ENCODE measurements at regions not wholly inside any gene's neighbourhood (a gene's known extent, or its start where the extent isn't known, plus 50 kb on each side); places are given as distances from the start of the nearest gene placed in this dataset.

GRCh38 chr2:51581636-51582267, 549.8 kb upstream of the NRXN1 start:
- Histone ChIP-seq H2AFZ (no peak overlapping the region), H3K4me1 (replicated peaks; ENCODE audit: insufficient read depth) (no peaks in the 10 kb centered on the region), H3K79me2 (ENCODE audit: low read depth) (no peaks in the 10 kb centered on the region), H3K27ac (no peak overlapping the region), H3K27me3 (ENCODE audit: insufficient read depth, low read depth) (no peaks in the 10 kb centered on the region), H3F3A (ENCODE audit: insufficient read depth, low read depth) (no peaks in the 10 kb centered on the region), H3K4me3 (no peak overlapping the region), H4K20me1 (ENCODE audit: insufficient read depth) (no peaks in the 10 kb centered on the region), H3K9me2 (ENCODE audit: insufficient read depth) (no peaks in the 10 kb centered on the region), H3K9me3 (ENCODE audit: insufficient read depth, low read depth) (no peaks in the 10 kb centered on the region), H3K36me3 (ENCODE audit: low read depth) (no peaks in the 10 kb centered on the region), H3K4me2 (no peak overlapping the region)
- ChIA-PET CTCF (no interaction called here), POLR2A (ENCODE audit: unreplicated experiment) (no interaction called here)
- DNase-seq = no peak
- no TSS peak for BruUV-seq (replicated peaks)
- intact Hi-C loops (cut with micrococcal nuclease; ENCODE audit: unreplicated experiment) = no loop called here
- no peak for TF ChIP-seq EZH2 (IDR thresholded peaks at IDR 0.05; ENCODE audit: low read depth)
- TF ChIP-seq, protein P1, sequence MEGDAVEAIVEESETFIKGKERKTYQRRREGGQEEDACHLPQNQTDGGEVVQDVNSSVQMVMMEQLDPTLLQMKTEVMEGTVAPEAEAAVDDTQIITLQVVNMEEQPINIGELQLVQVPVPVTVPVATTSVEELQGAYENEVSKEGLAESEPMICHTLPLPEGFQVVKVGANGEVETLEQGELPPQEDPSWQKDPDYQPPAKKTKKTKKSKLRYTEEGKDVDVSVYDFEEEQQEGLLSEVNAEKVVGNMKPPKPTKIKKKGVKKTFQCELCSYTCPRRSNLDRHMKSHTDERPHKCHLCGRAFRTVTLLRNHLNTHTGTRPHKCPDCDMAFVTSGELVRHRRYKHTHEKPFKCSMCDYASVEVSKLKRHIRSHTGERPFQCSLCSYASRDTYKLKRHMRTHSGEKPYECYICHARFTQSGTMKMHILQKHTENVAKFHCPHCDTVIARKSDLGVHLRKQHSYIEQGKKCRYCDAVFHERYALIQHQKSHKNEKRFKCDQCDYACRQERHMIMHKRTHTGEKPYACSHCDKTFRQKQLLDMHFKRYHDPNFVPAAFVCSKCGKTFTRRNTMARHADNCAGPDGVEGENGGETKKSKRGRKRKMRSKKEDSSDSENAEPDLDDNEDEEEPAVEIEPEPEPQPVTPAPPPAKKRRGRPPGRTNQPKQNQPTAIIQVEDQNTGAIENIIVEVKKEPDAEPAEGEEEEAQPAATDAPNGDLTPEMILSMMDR (conservative IDR thresholded peaks at IDR 0.05) = no peak

DNA sequence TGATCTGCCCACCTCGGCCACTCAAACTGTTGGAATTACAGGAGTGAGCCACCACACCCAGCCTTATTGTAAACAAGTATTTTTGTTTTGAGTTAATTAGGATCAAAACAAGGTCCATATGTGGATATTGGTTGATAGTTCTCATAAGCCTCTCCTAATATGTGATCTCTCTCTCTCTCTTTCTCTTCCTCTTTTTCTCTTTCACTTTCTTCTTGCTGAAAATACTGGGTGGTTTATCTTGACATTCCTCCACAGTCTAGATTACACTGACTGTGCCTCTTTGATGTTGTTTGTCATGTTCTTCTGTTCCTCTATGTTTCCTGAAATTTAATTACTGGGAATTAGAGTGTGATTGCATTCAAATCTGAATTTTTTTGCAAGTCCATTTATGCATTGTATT, 547.5 kb upstream of the NRXN1 start:
- DNase-seq = no peak
- TF ChIP-seq, protein P1 (conservative IDR thresholded peaks at IDR 0.05) = no peak
- no peak for TF ChIP-seq EZH2 (IDR thresholded peaks at IDR 0.05; ENCODE audit: low read depth)
- no peaks in the 10 kb centered on the region for H3K9me2 ChIP-seq (ENCODE audit: insufficient read depth)
- no peaks in the 10 kb centered on the region for H3K9me3 ChIP-seq (ENCODE audit: insufficient read depth, low read depth)
- no peak overlapping the region for H3K27ac ChIP-seq
- H4K20me1 ChIP-seq (ENCODE audit: insufficient read depth) = no peaks in the 10 kb centered on the region
- no peaks in the 10 kb centered on the region for H3F3A ChIP-seq (ENCODE audit: insufficient read depth, low read depth)
- H3K36me3 ChIP-seq (ENCODE audit: low read depth) = no peaks in the 10 kb centered on the region
- no peaks in the 10 kb centered on the region for H3K79me2 ChIP-seq (ENCODE audit: low read depth)
- BruUV-seq (replicated peaks) = no TSS peak
- ChIA-PET POLR2A (ENCODE audit: unreplicated experiment) (no interaction called here), CTCF (no interaction called here)
- no peaks in the 10 kb centered on the region for H3K27me3 ChIP-seq (ENCODE audit: insufficient read depth, low read depth)
- no peak overlapping the region for H3K4me3 ChIP-seq
- intact Hi-C loops (cut with micrococcal nuclease; ENCODE audit: unreplicated experiment) = no loop called here
- H3K4me1 ChIP-seq (replicated peaks; ENCODE audit: insufficient read depth) = no peaks in the 10 kb centered on the region
- H3K4me2 ChIP-seq = no peak overlapping the region
- H2AFZ ChIP-seq = no peak overlapping the region

GRCh38 chr2:51575181-51575580, 543.2 kb upstream of the NRXN1 start:
- H3K27ac ChIP-seq = no peak overlapping the region
- H3K9me2 ChIP-seq (ENCODE audit: insufficient read depth) = no peaks in the 10 kb centered on the region
- CTCF ChIA-PET = no interaction called here
- TF ChIP-seq EZH2 (IDR thresholded peaks at IDR 0.05; ENCODE audit: low read depth) = no peak
- TF ChIP-seq, protein P1 (conservative IDR thresholded peaks at IDR 0.05) = no peak
- H3F3A ChIP-seq (ENCODE audit: insufficient read depth, low read depth) = no peaks in the 10 kb centered on the region
- H3K4me3 ChIP-seq = no peak overlapping the region
- no peaks in the 10 kb centered on the region for H3K4me1 ChIP-seq (replicated peaks; ENCODE audit: insufficient read depth)
- no TSS peak for BruUV-seq (replicated peaks)
- no peak overlapping the region for H3K4me2 ChIP-seq
- H3K9me3 ChIP-seq (ENCODE audit: insufficient read depth, low read depth) = no peaks in the 10 kb centered on the region
- H3K27me3 ChIP-seq (ENCODE audit: insufficient read depth, low read depth) = no peaks in the 10 kb centered on the region
- intact Hi-C loops (cut with micrococcal nuclease; ENCODE audit: unreplicated experiment) = no loop called here
- H4K20me1 ChIP-seq (ENCODE audit: insufficient read depth) = no peaks in the 10 kb centered on the region
- no peak for DNase-seq
- H2AFZ ChIP-seq = no peak overlapping the region
- H3K79me2 ChIP-seq (ENCODE audit: low read depth) = no peaks in the 10 kb centered on the region
- POLR2A ChIA-PET (ENCODE audit: unreplicated experiment) = no interaction called here
- no peaks in the 10 kb centered on the region for H3K36me3 ChIP-seq (ENCODE audit: low read depth)

Measured in PC-9 (cell line).